GM19193 (cell line): ENCODE measurements at regions not wholly inside any gene's neighbourhood (a gene's known extent, or its start where the extent isn't known, plus 50 kb on each side); places are given as distances from the start of the nearest gene placed in this dataset.

Experiments
- POLR2A ChIP-seq: IDR thresholded peaks from 4 replicates; pipeline ENCODE4 v1.6.1; 2011; ENCODE audit not compliant: insufficient read depth, insufficient read length; ENCODE audit errors: extremely low read depth

- no peak for TF ChIP-seq POLR2A
Measured at GRCh38 chr2:118264232-118264990, 176.1 kb downstream of the INSIG2 start.

DNA sequence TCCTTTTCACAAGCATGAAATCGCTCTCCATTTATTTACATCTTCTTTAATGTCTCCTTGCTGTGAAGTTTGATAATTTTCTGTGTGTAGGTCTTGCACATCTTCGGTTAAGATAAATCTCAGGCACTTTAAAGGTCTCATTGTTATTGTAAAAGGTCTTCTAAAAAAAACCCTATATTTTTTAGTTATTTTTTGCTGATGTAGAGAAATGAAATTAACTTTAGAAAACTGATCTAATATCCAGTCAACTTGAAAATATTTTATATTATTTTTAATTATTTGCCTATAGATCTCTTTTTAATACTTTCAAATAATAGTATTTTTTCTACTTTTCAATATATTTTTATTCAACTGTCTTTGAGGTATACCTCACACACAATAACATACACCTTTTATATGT is 169.4 kb downstream of the INSIG2 start:
- no peak for TF ChIP-seq POLR2A

DNA sequence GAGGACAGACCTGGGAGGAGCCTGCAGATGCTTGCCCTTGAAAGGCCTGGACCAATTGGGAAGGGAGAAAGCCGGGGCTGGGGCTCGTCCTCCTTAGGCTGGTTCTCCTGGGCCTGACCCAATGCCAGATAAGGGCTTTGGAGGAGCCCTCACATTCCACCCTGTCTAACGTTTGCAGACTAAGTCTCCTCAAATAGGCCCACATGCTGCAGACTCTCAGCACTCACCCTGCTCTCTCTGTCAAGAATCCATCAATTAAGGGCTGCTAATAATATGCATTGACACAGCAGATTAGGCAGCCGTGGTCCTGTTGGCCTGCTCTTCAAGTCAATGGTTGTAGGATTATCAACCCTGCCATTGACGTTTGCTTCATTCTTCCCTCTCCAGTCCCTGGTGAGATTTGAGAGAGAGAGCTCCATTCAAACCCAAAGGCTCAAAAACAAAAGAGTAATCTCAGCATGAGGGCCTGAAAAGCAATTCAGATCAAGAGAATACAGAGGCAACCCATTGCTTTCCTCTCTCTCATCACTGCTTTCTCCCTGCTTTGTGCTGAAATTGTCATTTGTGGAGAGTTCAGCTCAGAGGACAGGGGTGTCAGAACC is 167.6 kb downstream of the INSIG2 start:
- TF ChIP-seq POLR2A: no peak

- TF ChIP-seq POLR2A: no peak
Measured at GRCh38 chr2:118255301-118255700, 167.0 kb downstream of the INSIG2 start.

DNA sequence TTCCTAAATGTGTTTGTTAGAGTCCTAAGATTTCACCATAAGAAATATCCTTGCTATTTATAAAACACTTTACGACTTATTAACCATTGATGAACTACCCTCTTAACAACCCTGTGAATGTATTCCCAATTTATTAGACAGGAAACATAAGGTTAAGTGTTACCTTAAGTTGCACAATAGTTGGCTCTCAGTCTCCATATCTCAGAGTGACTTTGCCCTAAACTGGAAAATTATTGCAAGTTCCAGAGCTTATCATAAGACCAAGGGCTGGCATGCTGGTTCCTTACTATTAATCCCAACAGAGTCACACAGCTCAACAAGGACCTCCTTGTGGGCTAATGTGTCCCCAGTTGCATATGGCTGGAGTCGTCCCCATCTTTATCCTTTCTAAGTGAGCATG is 165.8 kb downstream of the INSIG2 start:
- no peak for TF ChIP-seq POLR2A

DNA sequence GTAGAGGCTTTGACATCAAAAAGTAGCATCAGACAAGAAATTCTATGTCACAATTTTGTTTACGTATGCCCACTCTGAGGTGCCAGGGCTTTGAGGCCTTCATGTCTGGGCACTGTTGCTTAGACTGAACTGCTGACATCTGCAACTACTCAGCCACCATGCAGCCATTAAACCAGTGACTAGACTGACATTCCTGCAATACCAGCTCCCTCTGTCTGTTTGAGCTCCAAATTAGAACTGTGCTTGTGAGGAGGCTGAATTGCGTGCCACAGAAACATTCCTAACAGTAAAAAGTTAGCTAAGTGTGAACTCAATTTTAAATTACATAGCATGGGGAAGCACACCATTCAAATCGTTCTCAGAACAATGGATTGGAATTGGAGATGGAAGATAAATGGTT is 163.2 kb downstream of the INSIG2 start:
- TF ChIP-seq POLR2A: no peak

DNA sequence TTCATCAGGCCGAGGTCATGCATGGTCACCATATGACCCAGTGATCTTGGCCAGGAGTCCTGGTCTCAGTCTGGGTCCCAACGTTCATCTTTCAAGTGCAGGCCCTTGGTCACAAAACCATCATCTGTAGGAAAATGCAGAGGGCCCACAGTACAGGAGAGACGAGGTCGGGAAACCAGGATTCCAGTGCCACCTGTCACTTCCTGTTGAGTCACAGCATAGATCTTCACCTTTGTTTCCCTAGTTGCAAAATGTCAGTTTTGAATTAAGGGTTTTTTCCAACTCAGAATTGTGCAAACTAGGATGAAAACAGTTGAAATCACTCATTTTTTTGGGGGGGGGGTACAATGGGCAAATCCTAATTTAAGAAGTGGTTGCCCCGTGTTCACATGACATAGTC is 162.2 kb downstream of the INSIG2 start:
- TF ChIP-seq POLR2A: no peak

GRCh38 chr2:118250001-118250400 is 161.7 kb downstream of the INSIG2 start:
- TF ChIP-seq POLR2A: no peak

- no peak for TF ChIP-seq POLR2A
Measured at GRCh38 chr2:118249531-118249930, 161.3 kb downstream of the INSIG2 start.

- no peak for TF ChIP-seq POLR2A
Measured at GRCh38 chr2:118246726-118247125, 158.5 kb downstream of the INSIG2 start.

DNA sequence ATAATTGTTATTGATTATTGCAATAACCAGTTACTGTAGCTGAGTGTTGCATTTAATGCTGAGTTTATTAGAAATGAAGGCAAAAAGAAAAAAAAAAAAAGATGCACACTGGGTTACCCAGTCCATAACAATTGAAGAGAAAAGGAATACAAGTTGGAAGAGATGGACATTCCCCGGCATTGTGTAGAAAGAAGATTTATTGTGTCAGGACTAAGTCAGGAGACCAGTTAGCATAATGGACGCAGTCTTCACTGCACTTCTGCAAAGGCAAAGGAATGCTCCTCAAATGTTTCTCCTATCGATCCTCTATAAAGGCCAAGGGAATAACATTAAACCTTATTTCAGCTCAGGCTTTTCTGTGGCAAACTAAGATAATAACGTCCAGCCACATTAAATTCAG is 157.8 kb downstream of the INSIG2 start:
- no peak for TF ChIP-seq POLR2A

- TF ChIP-seq POLR2A: no peak
Measured at GRCh38 chr2:118244686-118245085, 156.4 kb downstream of the INSIG2 start.

- no peak for TF ChIP-seq POLR2A
Measured at GRCh38 chr2:118243031-118243430, 154.8 kb downstream of the INSIG2 start.

DNA sequence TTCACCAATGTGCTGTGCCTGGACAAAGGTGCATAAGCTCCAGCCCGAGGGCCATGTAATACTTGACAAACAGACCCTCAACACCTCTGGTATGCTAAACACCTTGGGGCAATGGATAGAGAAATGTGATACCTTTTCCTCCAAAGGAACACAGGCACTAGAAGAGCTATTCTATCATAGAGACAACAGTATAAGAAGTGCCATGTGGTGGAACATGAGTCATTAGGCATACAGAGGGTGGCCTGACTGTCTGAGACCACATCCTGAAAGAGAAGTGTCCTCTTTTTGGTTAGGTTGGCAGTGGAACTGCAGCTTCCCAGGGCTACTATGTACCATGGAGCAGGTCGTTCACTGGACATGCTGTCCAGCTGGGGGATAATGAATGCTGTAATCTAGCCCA is 153.9 kb downstream of the INSIG2 start:
- TF ChIP-seq POLR2A: no peak

DNA sequence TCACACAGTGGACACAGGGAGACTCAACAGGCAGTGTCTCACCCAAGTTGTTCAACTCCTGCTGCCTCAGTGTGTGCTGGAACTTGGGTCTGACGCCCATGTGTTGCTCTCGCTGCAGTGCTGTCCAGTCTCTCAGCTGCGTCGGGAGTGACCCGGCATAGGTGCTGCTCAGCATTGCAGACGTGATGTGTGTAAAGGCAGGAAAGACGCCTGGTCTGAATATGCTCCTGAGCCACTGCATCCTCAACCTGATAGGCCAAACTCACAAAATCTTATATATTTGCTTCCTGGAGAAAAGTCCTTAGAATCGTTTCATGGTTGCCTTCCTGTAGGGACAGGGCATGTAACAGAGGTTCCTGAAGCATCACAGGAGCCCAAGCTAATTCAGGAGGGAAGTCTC is 152.9 kb downstream of the INSIG2 start:
- no peak for TF ChIP-seq POLR2A

DNA sequence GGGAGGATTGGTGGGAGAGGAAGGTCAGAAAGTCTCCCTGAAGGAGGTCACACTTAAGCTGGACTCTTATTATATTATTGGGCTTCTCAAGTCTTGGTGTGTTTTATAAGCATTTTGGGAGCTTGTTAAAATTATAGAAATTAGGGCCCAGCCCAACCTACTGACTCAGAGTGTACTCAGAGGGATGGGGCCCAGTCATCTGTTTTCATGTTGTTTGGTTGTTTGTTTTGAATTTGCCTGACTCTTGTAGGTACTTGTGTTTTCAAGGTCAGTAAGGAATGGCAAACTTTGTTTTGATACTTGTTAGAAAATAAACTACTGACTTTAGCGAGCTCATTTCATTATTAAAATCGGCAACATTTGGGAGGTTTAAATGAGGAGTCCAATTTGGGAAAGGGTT is 152.0 kb downstream of the INSIG2 start:
- TF ChIP-seq POLR2A: no peak
